PC-9 (cell line): ENCODE measurements at regions not wholly inside any gene's neighbourhood (a gene's known extent, or its start where the extent isn't known, plus 50 kb on each side); places are given as distances from the start of the nearest gene placed in this dataset.

Experiments
- CTCF ChIP-seq: fragments of 200-600 bp; sonication (generic); conservative IDR thresholded peaks from 2 replicates; pipeline ENCODE4 v1.6.1; 2017; ENCODE audit warnings: mixed run types, antibody characterized with exemption, mild to moderate bottlenecking, moderate library complexity
- EZH2 ChIP-seq: fragments of 200-600 bp; sonication (generic); IDR thresholded peaks from 2 replicates; pipeline ENCODE4 v1.8.0; 2017; ENCODE audit warnings: antibody characterized with exemption, low read depth

GRCh38 chr1:36715797-36716196 is 233.1 kb upstream of the CSF3R start:
- TF ChIP-seq CTCF (no peak), EZH2 (no peak)
